Gastrocnemius medialis (tissue), 4 donors: ENCODE measurements at regions not wholly inside any gene's neighbourhood (a gene's known extent, or its start where the extent isn't known, plus 50 kb on each side); places are given as distances from the start of the nearest gene placed in this dataset.

Source experiments
- ATAC-seq, 2 donors: fragments of 150-250 bp; one replicate each; pipeline ENCODE4 v1.9.1; 2016
- DNase-seq, 2 donors: peaks; one replicate each; pipeline ENCODE4 v3.0.0-alpha.2; 2019
- H3K27ac ChIP-seq, 4 donors: fragments of 200-600 bp; sonication (generic); 1 replicate in 1 of 4; 2 replicates in 3 of 4; pipeline ENCODE4 v1.5.1; 2016 to 2018; ENCODE audit warnings: mild to moderate bottlenecking in 2 of 4, moderate library complexity in 1 of 4
- H3K27me3 ChIP-seq, 3 donors: fragments of 200-600 bp; sonication (generic) in 2 of 3; 1 replicate in 1 of 3; 2 replicates in 2 of 3; pipeline versions ENCODE4 v1.5.1 to v1.6.0; 2016 to 2019; ENCODE audit warnings: mild to moderate bottlenecking in 1 of 3, moderate library complexity in 1 of 3
- H3K36me3 ChIP-seq, 2 donors: fragments of 200-600 bp; sonication (generic) in 1 of 2; one replicate each; pipeline ENCODE4 v1.5.1; 2017 to 2018
- H3K4me1 ChIP-seq, 2 donors: fragments of 200-600 bp; sonication (generic) in 1 of 2; one replicate each; pipeline ENCODE4 v1.5.1; 2016 to 2017; ENCODE audit warnings: mild to moderate bottlenecking in 2 of 2
- H3K4me3 ChIP-seq, 4 donors: fragments of 200-600 bp; sonication (generic) in 3 of 4; 1 replicate in 1 of 4; 2 replicates in 3 of 4; pipeline ENCODE4 v1.5.1; 2016 to 2019; ENCODE audit warnings: mild to moderate bottlenecking in 2 of 4
- H3K9me3 ChIP-seq, 3 donors: fragments of 200-600 bp; sonication (generic) in 2 of 3; 1 replicate in 1 of 3; 2 replicates in 2 of 3; pipeline ENCODE4 v1.5.1; 2016 to 2019
- POLR2A ChIP-seq, 2 donors: fragments of 450-650 bp; IDR thresholded peaks; one replicate each; pipeline ENCODE4 v1.6.1; 2017; ENCODE audit warnings: antibody characterized with exemption in 2 of 2, mild to moderate bottlenecking in 2 of 2, moderate library complexity in 2 of 2
- in situ Hi-C, 4 donors: fragments of 200-750 bp; cut with MboI; loops; one replicate each; pipeline versions ENCODE4 v1.15.0 to v1.8.0; 2017; ENCODE audit warnings: low sequenced_read_pairs in 4 of 4
- intact Hi-C: fragments of 100-400 bp; cut with DNase I; formaldehyde crosslinking; loops from one replicate; pipeline ENCODE4 v1.15.1; 2023; ENCODE audit warnings: low total_unique reads
- TF ChIP-seq, protein P1 (sequence below), 5 experiments: fragments of 450-650 bp in 3 of 5; fragments of 200-600 bp in 2 of 5; sonication (generic) in 2 of 5; IDR thresholded peaks in 4 of 5; conservative IDR thresholded peaks in 1 of 5; 1 replicate in 4 of 5; 2 replicates in 1 of 5; pipeline ENCODE4 v1.5.1; 2016 to 2019; ENCODE audit warnings: antibody characterized with exemption in 5 of 5, mild to moderate bottlenecking in 3 of 5, moderate library complexity in 3 of 5

DNA sequence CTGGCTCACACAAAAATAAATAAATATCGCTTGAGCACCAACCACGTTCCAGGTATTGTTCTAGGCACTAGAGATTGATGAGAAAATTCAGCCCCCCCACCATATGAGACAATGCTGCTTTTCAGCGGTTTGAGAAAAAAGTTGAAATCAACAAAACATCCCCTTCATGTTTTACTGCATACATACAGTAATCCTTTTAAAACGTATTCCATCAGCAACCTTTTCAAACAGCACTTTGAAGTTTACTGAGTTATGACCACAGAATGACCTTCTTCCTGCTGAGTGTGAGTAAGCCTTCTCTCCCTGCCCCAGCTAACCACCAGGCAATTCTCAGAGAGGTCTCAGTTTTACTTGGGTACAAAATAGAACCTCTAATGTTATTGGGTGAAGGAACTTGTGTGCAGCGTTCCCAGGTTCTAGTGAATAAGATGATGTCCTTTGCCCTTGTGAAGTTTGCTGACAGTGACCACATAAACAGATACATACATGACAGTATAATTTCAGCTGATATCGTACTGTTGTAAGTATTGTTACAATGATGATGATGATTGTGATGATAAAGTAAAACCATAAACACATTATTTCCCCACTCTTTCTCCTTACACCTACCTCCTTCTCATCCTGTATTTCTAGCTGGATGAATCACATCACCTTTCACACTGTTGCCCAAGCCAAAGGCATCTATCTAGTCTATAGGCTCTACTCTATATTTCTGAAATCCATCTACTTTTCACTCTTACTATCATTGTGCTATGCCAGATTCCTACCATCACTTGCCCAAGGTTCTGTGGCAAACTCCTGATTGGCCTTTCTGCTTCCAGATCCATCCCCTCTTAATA, 124.4 kb upstream of the KRR1 start:
- intact Hi-C loops (no loop called here), in situ Hi-C loops (no loop called here)
- no peak overlapping the region for H3K4me3 ChIP-seq
- H3K27ac ChIP-seq, result no peak overlapping the region
- no peaks in the 10 kb centered on the region for H3K9me3 ChIP-seq
- ATAC-seq (no peak), DNase-seq (no peak)
- no peaks in the 10 kb centered on the region for H3K27me3 ChIP-seq
- H3K36me3 ChIP-seq, result no peaks in the 10 kb centered on the region
- TF ChIP-seq, protein P1, sequence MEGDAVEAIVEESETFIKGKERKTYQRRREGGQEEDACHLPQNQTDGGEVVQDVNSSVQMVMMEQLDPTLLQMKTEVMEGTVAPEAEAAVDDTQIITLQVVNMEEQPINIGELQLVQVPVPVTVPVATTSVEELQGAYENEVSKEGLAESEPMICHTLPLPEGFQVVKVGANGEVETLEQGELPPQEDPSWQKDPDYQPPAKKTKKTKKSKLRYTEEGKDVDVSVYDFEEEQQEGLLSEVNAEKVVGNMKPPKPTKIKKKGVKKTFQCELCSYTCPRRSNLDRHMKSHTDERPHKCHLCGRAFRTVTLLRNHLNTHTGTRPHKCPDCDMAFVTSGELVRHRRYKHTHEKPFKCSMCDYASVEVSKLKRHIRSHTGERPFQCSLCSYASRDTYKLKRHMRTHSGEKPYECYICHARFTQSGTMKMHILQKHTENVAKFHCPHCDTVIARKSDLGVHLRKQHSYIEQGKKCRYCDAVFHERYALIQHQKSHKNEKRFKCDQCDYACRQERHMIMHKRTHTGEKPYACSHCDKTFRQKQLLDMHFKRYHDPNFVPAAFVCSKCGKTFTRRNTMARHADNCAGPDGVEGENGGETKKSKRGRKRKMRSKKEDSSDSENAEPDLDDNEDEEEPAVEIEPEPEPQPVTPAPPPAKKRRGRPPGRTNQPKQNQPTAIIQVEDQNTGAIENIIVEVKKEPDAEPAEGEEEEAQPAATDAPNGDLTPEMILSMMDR (IDR thresholded peaks at IDR 0.05 in 4 of 5, conservative IDR thresholded peaks at IDR 0.05 in 1 of 5), result no peak
- TF ChIP-seq POLR2A (IDR thresholded peaks at IDR 0.05), result no peak
- no peaks in the 10 kb centered on the region for H3K4me1 ChIP-seq

- DNase-seq, result no peak
- Histone ChIP-seq H3K36me3 (no peaks in the 10 kb centered on the region), H3K4me1 (no peaks in the 10 kb centered on the region), H3K27ac (no peak overlapping the region), H3K4me3 (no peak overlapping the region), H3K9me3 (no peaks in the 10 kb centered on the region), H3K27me3 (no peaks in the 10 kb centered on the region)
- intact Hi-C loops, result no loop called here
- TF ChIP-seq, protein P1 (IDR thresholded peaks at IDR 0.05 in 4 of 5, conservative IDR thresholded peaks at IDR 0.05 in 1 of 5), result no peak
- no peak for TF ChIP-seq POLR2A (IDR thresholded peaks at IDR 0.05)
- in situ Hi-C loops, result no loop called here
- no peak for ATAC-seq
These were observed 123.1 kb upstream of the KRR1 start for GRCh38 chr12:75634244-75635222.

DNA sequence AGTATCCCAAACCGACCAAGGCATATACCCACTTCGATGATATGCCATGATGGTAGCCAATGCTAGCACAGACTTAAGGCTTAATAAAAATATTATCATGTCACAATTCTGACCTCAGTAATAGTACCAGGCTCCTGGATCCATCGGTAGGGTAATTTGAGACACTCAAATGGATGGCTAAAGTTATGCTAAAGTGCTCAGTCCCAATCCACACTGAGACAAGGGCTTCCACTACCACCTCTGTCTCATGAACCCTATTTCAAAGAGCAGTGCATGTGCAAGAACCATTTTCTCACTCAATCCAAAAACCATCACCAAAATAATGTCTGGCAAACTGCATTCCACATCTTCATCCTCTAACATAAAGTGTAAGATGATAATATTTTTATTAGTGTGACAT, 122.4 kb upstream of the KRR1 start:
- H3K9me3 ChIP-seq, result no peaks in the 10 kb centered on the region

GRCh38 chr12:75632442-75632841, 121.0 kb upstream of the KRR1 start:
- DNase-seq, result no peak
- in situ Hi-C loops (no loop called here), intact Hi-C loops (no loop called here)
- Histone ChIP-seq H3K27ac (no peak overlapping the region), H3K4me1 (no peaks in the 10 kb centered on the region), H3K9me3 (no peaks in the 10 kb centered on the region), H3K36me3 (no peaks in the 10 kb centered on the region), H3K4me3 (no peak overlapping the region), H3K27me3 (no peaks in the 10 kb centered on the region)
- no peak for ATAC-seq
- TF ChIP-seq, protein P1 (IDR thresholded peaks at IDR 0.05 in 4 of 5, conservative IDR thresholded peaks at IDR 0.05 in 1 of 5), result no peak
- no peak for TF ChIP-seq POLR2A (IDR thresholded peaks at IDR 0.05)

More for the DNA sequence above, 122.4 kb upstream of the KRR1 start:
- H3K36me3 ChIP-seq, result no peaks in the 10 kb centered on the region
- H3K4me3 ChIP-seq, result no peak overlapping the region
- in situ Hi-C loops, result no loop called here
- ATAC-seq, result no peak
- H3K4me1 ChIP-seq, result no peaks in the 10 kb centered on the region
- TF ChIP-seq, protein P1 (IDR thresholded peaks at IDR 0.05 in 4 of 5, conservative IDR thresholded peaks at IDR 0.05 in 1 of 5), result no peak
- no peak for TF ChIP-seq POLR2A (IDR thresholded peaks at IDR 0.05)
- intact Hi-C loops, result no loop called here
- no peaks in the 10 kb centered on the region for H3K27me3 ChIP-seq
- no peak for DNase-seq
- no peak overlapping the region for H3K27ac ChIP-seq
